DOHH2 (cell line): ENCODE measurements at regions not wholly inside any gene's neighbourhood (a gene's known extent, or its start where the extent isn't known, plus 50 kb on each side); places are given as distances from the start of the nearest gene placed in this dataset.

ENCODE experiments used
- H3F3A ChIP-seq: fragments of 200-600 bp; sonication (generic), shearing (Covaris generic); 2 replicates; pipeline ENCODE4 v1.6.0; 2016; ENCODE audit warnings: antibody characterized with exemption, mild to moderate bottlenecking; ENCODE audit not compliant: control insufficient read depth, insufficient read depth
- H3K27ac ChIP-seq: fragments of 200-600 bp; sonication (generic); 2 replicates; pipeline ENCODE4 v1.5.1; 2014; ENCODE audit warnings: low read depth, mild to moderate bottlenecking, low read length, moderate library complexity
- H3K27me3 ChIP-seq: fragments of 200-600 bp; sonication (generic); 2 replicates; pipeline ENCODE4 v1.6.1; 2014; ENCODE audit warnings: mild to moderate bottlenecking, low read length, mixed read lengths; ENCODE audit not compliant: control insufficient read depth
- H3K36me3 ChIP-seq: fragments of 200-600 bp; sonication (generic); 2 replicates; pipeline ENCODE4 v1.6.1; 2014; ENCODE audit warnings: mild to moderate bottlenecking, low read length, moderate library complexity, mixed read lengths; ENCODE audit not compliant: control insufficient read depth
- H3K4me1 ChIP-seq: fragments of 200-600 bp; sonication (generic); 2 replicates; pipeline ENCODE4 v1.6.1; 2014; ENCODE audit warnings: mild to moderate bottlenecking, low read length, mixed read lengths; ENCODE audit not compliant: control insufficient read depth
- H3K4me2 ChIP-seq: fragments of 200-600 bp; sonication (generic); 2 replicates; pipeline ENCODE4 v1.6.0; 2014; ENCODE audit warnings: mild to moderate bottlenecking, low read length, moderate library complexity
- H3K4me3 ChIP-seq: fragments of 200-600 bp; sonication (generic); 2 replicates; pipeline ENCODE4 v1.5.1; 2014; ENCODE audit warnings: mild to moderate bottlenecking, low read length, mixed read lengths
- H3K79me2 ChIP-seq: fragments of 200-600 bp; sonication (generic); 2 replicates; pipeline ENCODE4 v1.6.1; 2014; ENCODE audit warnings: mild to moderate bottlenecking, low read length, mixed read lengths; ENCODE audit not compliant: control insufficient read depth
- H3K9me2 ChIP-seq: fragments of 200-600 bp; sonication (generic); replicated peaks from 2 replicates; pipeline ENCODE4 v1.6.1; 2014; ENCODE audit warnings: mild to moderate bottlenecking, low read length, mixed read lengths; ENCODE audit not compliant: control insufficient read depth
- H3K9me3 ChIP-seq: fragments of 200-600 bp; sonication (generic); 2 replicates; pipeline ENCODE4 v1.6.1; 2014; ENCODE audit warnings: antibody characterized with exemption, low read length, mixed read lengths; ENCODE audit not compliant: control insufficient read depth, insufficient read depth
- H4K20me1 ChIP-seq: fragments of 200-600 bp; sonication (generic); 2 replicates; pipeline ENCODE4 v1.6.0; 2014; ENCODE audit warnings: low read depth, mild to moderate bottlenecking, antibody characterized with exemption, low read length, moderate library complexity; ENCODE audit not compliant: control insufficient read depth, insufficient read depth
- CTCF ChIP-seq: fragments of 200-600 bp; sonication (generic); IDR thresholded peaks from one replicate; pipeline ENCODE4 v1.5.1; 2014; ENCODE audit warnings: antibody characterized with exemption, mild to moderate bottlenecking, low read depth, low read length; ENCODE audit not compliant: poor library complexity, severe bottlenecking
- EZH2phosphoT487 ChIP-seq: fragments of 200-600 bp; sonication (generic); IDR thresholded peaks from 2 replicates; pipeline ENCODE4 v1.6.1; 2017; ENCODE audit warnings: borderline replicate concordance, mild to moderate bottlenecking, antibody characterized with exemption, low read length, moderate library complexity, mixed read lengths

GRCh38 chr5:4159681-4160080 is 564.0 kb downstream of the IRX1 start:
- TF ChIP-seq EZH2phosphoT487 = no peak
- no peak for TF ChIP-seq CTCF
- H3K27ac ChIP-seq = no peak overlapping the region
- H3K4me3 ChIP-seq = no peak overlapping the region
- H3F3A ChIP-seq = no peaks in the 10 kb centered on the region
- no peaks in the 10 kb centered on the region for H3K79me2 ChIP-seq
- 0 out of 2 replicates have a peak, but pooled peaks cover 4% of the 10 kb centered on the region for H3K9me3 ChIP-seq
- H3K27me3 ChIP-seq = no peaks in the 10 kb centered on the region
- no peaks in the 10 kb centered on the region for H4K20me1 ChIP-seq
- no peaks in the 10 kb centered on the region for H3K4me1 ChIP-seq
- H3K4me2 ChIP-seq = no peak overlapping the region
- no peaks in the 10 kb centered on the region for H3K36me3 ChIP-seq
- H3K9me2 ChIP-seq = no peaks in the 10 kb centered on the region

- no peak overlapping the region for H3K4me2 ChIP-seq
- H3K9me2 ChIP-seq = no peaks in the 10 kb centered on the region
- H3K27ac ChIP-seq = no peak overlapping the region
- no peaks in the 10 kb centered on the region for H3F3A ChIP-seq
- TF ChIP-seq CTCF (no peak), EZH2phosphoT487 (no peak)
- 0 out of 2 replicates have a peak, but pooled peaks cover 4% of the 10 kb centered on the region for H3K9me3 ChIP-seq
- no peaks in the 10 kb centered on the region for H3K4me1 ChIP-seq
- no peaks in the 10 kb centered on the region for H3K36me3 ChIP-seq
- H4K20me1 ChIP-seq = no peaks in the 10 kb centered on the region
- no peaks in the 10 kb centered on the region for H3K27me3 ChIP-seq
- no peaks in the 10 kb centered on the region for H3K79me2 ChIP-seq
- no peak overlapping the region for H3K4me3 ChIP-seq
Measured at GRCh38 chr5:4164167-4164566, 568.5 kb downstream of the IRX1 start.

GRCh38 chr5:4180703-4181102 is 585.1 kb downstream of the IRX1 start:
- Histone ChIP-seq H4K20me1 (no peaks in the 10 kb centered on the region), H3K4me3 (no peak overlapping the region), H3F3A (no peaks in the 10 kb centered on the region), H3K4me1 (no peaks in the 10 kb centered on the region), H3K36me3 (no peaks in the 10 kb centered on the region), H3K27ac (no peak overlapping the region), H3K27me3 (no peaks in the 10 kb centered on the region), H3K9me3 (no peaks in the 10 kb centered on the region), H3K9me2 (no peaks in the 10 kb centered on the region), H3K79me2 (no peaks in the 10 kb centered on the region), H3K4me2 (no peak overlapping the region)
- no peak for TF ChIP-seq CTCF
- TF ChIP-seq EZH2phosphoT487 = no peak

- H3K4me3 ChIP-seq = no peak overlapping the region
- no peaks in the 10 kb centered on the region for H3K79me2 ChIP-seq
- H3F3A ChIP-seq = no peaks in the 10 kb centered on the region
- no peaks in the 10 kb centered on the region for H3K9me3 ChIP-seq
- no peak overlapping the region for H3K4me2 ChIP-seq
- TF ChIP-seq EZH2phosphoT487 (no peak), CTCF (no peak)
- no peaks in the 10 kb centered on the region for H3K9me2 ChIP-seq
- no peak overlapping the region for H3K27ac ChIP-seq
- H3K27me3 ChIP-seq = no peaks in the 10 kb centered on the region
- no peaks in the 10 kb centered on the region for H3K4me1 ChIP-seq
- H3K36me3 ChIP-seq = no peaks in the 10 kb centered on the region
- H4K20me1 ChIP-seq = no peaks in the 10 kb centered on the region
Measured at GRCh38 chr5:4182144-4182543, 586.5 kb downstream of the IRX1 start.
